NCI-H1417 treated with DMSO at 0.1 percent for 48 hours (cell line): ENCODE measurements at regions not wholly inside any gene's neighbourhood (a gene's known extent, or its start where the extent isn't known, plus 50 kb on each side); places are given as distances from the start of the nearest gene placed in this dataset.
"Not testable (repeated sequence)": the region's sequence is repeated elsewhere in the genome, so short reads cannot be mapped to it uniquely, and the experiment has no call there.

ENCODE experiments used
- DNase-seq: peaks from one replicate; lab custom pipeline; 2025; lab: John Stamatoyannopoulos, UW

DNA sequence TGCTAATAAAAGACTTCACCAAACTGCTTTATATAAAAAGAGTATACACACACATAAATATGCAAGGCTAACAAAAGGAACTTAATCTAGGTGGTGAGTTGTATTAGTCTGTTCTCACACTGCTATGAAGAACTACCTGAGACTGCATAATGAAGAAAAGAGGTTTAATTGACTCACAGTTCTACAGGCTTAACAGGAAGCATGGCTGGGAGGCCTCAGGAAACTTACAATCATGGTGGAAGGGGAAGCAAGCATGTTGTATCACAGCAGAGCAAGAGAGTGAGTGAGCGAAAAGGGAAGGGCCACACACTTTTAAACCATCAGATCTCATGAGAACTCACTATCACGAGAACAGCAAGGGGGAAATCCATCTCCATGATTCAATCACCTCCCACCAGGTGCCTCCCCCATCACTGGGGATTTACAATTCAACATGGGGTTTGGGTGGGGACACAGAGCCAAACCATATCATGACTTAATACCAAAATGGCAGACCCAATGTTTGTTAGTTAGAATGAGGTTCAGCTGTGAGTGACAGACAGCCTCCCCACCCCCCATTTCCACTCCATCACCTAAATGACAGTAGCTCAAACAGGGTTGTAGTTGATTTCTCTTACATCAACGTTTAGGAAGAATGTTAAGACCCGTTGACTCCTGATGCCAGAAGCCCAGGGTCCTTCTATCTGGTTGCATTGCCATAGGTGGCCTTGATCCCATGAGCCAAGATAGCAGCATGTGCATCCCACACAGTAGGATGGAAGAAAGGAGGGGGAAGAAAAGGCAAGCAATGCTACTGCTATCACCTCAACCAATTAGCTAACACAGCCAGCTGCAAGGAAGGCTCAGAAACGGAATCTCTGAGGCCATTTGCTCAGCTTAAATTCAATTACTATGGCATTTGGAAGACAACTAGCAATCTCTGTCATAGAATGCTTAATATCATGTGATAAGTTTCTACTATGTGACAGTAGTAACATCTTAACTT, 77.0 kb downstream of the CCDC71L start:
- no peak for DNase-seq

DNA sequence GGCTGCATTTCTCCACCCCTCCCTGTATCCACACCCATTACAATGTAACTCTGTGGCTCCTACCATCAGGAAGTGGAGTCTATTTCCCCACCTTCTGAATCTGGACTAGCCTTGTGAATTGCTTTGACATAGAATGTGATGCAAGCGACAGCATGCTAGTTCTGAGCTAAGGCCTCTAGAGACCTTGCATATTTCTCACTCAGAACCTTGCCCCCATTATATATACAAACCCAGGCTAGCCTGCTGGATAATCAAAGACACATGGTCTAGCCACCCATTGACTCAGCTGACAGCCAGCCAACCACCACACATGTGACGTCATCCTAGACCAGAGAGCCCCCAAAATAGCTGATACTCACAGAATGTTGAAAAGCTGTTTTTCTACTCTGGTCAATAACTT, 77.9 kb downstream of the CCDC71L start:
- DNase-seq: no peak

- no peak for DNase-seq
Measured at GRCh38 chr7:106582365-106582764, 78.6 kb downstream of the CCDC71L start.

GRCh38 chr7:106579086-106579485, 81.9 kb downstream of the CCDC71L start:
- DNase-seq: not testable (repeated sequence)

- no peak for DNase-seq
Measured at GRCh38 chr7:106575138-106575823, 85.7 kb downstream of the CCDC71L start.

DNA sequence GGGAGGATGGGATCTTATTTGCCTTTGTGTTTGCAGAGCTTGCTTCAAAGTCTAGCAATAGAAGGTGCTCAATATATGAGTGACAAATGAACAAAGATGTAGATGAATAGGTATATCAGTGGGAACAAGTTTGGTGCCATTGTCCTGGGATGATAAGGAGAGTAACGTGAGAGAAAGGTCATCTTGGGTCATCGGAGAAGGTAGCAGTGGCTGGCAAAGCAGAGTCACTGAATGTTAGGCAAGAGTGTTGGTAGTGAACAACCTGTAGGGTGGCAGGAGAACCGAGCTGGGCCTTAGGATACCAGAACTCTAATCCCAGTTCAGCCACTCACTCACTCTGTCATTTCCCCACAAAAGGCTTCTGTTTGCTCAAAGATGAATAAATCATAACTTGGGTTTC, 87.2 kb downstream of the CCDC71L start:
- no peak for DNase-seq

GRCh38 chr7:106573125-106573663, 87.8 kb downstream of the CCDC71L start:
- DNase-seq: no peak

DNA sequence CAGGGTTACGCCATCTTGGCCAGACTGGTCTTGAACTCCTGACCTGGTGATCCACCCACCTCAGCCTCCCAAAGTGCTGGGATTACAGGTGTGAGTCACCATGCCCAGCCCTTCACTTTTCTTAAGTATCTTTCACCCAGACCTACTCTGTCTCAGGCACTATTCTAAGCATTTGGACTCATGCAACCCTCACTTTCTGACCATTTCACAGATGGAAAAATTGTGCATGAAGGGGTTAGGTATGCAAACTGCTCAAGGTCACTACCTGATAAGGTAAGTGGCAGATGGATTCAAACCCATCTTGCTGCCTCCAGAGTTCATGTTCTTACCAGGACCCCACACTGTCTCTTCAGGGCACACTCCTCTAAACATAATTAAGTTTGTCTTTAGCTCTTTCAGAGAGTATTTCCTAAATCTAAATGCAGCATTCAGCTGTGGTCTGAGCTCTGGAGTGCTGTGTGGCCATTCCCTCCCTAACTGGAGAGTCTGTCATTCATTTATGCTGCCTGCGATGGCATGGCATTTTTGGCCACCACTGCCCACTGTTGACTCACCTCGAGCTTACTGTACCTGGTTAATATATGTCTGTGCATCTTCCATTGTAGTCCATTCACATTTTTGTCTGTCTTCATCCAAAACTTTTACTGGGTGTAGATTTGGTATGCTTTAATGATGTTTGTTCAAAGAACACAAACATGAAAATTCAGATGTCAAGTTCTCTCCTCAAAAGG, 88.4 kb downstream of the CCDC71L start:
- no peak for DNase-seq

GRCh38 chr7:106571563-106571962, 89.4 kb downstream of the CCDC71L start:
- no peak for DNase-seq

GRCh38 chr7:106570948-106571418, 90.0 kb downstream of the CCDC71L start:
- DNase-seq: no peak

DNA sequence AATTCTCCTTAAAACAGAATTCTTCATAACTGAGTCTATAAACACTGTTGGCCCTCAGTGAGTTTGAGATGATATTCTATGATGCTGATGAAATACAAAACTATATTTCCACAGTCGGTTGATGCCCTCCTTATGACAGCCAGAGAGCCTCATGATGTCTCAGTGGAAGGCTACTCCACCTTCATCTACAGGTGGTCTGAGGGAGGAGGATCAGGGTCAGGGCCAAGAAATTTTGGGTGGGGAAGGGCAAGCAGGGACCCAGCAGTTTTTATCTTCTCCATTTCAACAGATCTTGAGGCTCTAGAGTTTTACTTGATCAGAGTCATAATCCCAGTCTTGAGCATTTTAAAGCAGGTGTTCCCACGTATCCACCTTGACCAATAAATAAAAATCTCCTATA, 90.8 kb downstream of the CCDC71L start:
- DNase-seq: no peak

DNA sequence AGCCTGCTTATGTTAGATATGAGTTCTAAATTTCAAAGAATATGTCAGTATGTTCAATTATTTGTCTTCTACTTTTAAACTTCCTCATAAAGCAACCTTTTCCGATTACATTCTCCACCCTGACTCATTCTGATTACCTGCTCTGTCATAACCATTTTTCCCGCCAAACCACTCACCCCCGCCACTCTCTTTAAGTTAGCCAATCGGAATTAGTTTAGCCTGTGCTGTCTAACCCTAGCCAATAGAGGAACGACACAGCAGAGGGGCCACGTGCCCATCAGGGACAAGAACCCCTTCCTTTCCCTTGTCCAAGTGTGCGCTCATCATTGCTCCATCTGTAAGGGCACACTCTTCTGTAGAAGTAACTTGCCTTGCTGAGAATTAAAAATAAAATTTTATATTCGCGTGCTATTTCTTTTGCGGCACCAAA, 91.4 kb downstream of the CCDC71L start:
- no peak for DNase-seq

DNA sequence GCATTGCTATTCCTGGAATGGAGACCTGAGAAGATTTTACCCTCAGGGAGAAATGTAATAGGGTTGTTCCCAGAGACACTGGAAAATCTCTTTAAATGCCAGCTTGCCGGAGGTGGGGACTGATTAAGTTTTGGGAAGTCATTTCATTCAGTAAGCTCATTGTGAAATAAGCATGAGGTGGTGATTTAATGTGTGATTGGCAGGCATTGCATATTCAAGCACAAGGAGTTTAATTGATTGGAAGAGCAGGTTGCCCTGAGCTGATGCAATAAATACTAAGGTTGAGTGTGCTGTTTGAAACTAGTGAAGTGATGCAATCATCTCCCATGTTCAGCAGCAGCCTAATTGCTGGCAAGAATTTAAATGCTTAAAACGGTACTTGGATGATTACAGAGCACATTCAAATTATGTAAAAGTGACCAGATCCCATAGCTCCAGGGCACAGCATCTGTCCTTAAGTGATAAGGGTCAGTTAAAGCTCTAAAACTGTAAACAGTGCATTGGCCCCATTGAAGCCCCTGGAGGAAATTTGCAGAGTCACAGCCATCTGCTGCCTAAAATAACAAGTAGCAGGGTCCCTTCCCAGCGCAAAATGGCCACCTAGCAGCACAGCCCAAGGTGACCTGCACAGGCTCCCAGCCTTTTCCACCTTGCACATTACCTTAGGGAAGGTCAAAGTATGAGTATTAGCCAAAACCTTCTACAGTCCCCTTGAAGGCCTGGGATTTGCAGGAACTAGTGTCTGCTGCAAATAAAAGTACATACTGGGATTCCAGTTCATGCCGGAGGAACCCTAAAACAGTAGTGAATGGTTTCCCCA, 92.1 kb downstream of the CCDC71L start:
- DNase-seq: peak; percentile 42

DNA sequence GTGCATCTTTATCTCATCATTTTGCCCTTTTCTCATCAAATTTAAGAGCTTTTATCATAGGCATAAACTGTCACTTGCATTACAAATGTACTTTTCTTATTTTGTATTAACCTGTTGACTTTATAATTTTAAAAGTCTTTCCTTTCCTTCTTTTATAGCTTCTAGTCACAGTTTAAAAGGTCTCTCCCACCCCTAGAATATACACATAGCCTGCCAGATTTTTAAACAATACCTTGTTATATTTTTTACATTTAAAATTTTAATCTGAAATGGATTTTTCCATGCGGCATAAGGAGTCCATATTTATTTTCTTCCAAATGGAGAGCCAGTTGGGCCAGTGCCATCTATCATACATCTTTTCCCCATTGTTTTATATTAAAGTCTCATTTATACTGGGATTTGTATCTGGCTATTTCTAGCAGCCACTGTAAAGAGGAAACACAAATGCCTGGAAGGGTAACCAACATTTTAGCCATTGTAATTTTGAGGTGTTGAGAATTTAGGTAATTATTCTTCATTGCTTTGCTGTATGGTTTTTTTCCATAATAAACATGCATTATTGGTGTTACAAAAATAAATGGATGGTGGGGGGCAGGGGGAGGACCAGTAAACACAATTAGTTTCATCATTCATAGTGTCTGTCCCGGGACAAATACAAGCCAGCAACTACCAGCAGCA, 92.8 kb downstream of the CCDC71L start:
- DNase-seq: no peak

GRCh38 chr7:106567204-106568001, 93.6 kb downstream of the CCDC71L start:
- DNase-seq: not testable (repeated sequence)

GRCh38 chr7:106566672-106567071, 94.3 kb downstream of the CCDC71L start:
- no peak for DNase-seq

GRCh38 chr7:106566196-106566595, 94.8 kb downstream of the CCDC71L start:
- DNase-seq: no peak

DNA sequence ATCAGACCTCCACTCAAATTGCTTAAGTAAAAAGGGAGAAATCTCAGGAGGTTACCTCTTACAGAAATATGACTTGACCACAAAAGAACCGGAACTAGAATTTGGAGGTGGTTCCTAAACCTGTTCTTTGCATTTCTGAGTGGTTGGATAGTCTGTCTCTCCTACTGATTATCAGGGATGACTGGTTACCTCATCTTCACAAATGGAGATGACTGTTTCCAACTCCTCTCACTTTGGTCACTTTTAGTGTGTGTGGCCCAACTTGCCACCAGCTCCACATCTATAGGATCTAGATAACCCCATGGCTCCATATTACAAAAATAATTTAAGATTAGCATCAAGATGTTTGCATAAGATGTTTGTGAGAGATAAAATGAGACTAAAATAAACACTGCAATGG, 95.5 kb downstream of the CCDC71L start:
- DNase-seq: no peak

DNA sequence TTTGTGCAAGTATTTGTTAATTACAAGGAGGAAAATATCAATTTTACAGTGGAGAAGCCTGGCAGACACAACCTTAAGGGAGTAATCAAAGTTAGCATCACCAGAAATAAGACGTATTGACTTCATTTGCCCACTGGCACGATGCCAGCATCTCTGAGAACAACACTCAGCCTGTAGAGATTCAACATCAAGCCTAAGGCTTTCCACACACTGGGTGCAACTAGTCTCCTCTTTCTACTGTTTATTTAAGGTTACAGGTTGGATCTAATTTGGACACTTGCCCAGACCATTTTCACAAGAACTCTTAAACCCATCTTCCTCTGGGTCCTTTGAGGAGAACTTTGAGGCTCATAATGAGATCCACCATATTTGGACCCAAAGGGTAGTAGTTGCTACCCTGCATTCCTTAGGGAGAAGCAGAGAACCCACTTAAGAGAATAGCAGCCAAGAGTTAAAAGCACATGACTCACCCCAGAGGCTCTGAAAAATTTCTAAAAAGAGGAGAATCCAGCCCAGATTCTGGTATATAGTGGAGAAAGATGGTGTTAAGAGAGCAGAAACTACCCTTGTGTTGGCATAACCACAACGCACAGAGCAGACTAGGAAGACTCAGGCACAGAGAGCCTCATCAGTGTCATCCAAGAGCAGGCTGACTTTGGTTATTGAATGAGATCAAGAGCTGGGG, 97.3 kb downstream of the CCDC71L start:
- no peak for DNase-seq
